ENCODE measurements at regions not wholly inside any gene's neighbourhood (a gene's known extent, or its start where the extent isn't known, plus 50 kb on each side); places are given as distances from the start of the nearest gene placed in this dataset.
"Not testable (repeated sequence)": the region's sequence is repeated elsewhere in the genome, so short reads cannot be mapped to it uniquely, and the experiment has no call there.

GRCh38 chr4:13903901-13904300 is 276.4 kb upstream of the BOD1L1 start:
- DNase-seq: no peak

DNA sequence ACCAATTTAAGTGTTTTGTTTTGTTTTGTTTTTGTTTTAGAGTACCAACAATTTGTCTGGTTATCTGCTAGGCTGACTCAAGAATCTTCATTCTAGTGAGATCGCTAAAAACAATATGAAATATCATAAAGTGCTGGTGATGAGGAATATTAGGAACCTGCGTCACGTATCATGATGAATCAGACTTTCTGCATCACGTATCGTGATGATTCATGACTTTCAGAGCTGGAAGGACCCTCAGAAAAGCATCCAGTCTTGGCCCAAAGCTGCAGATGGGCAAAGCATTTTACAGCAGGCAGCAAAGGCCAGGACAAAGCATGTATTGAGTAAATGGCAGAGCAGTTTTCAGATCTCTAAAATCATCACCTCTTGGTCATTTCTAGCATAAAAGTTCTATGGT is 278.0 kb upstream of the BOD1L1 start:
- no peak for DNase-seq

GRCh38 chr4:13906727-13907126 is 279.2 kb upstream of the BOD1L1 start:
- no peak for DNase-seq

DNA sequence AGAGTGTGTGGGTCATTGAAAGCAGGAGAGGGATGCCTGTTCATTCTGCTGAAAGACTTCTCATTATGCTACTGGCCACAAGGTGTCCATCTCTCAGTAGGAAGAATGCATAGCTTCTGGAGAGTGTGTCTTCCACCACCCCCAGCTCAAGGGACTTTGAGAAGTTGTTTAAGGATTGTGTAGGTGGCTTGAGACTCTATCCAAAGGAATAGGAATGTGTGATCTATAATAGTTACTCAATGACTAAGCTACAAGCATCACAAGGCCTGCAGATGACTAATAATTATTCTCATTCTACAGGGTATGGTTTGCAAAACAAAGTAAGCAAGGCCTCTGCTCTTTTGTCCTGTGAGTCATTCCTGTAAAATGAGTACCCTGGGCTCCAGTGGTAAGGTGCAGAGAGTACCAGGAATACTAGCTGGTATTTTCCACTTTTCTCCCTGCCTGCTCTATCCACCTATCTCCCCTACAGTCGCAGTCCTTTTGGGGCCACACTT is 279.8 kb upstream of the BOD1L1 start:
- DNase-seq: no peak

DNA sequence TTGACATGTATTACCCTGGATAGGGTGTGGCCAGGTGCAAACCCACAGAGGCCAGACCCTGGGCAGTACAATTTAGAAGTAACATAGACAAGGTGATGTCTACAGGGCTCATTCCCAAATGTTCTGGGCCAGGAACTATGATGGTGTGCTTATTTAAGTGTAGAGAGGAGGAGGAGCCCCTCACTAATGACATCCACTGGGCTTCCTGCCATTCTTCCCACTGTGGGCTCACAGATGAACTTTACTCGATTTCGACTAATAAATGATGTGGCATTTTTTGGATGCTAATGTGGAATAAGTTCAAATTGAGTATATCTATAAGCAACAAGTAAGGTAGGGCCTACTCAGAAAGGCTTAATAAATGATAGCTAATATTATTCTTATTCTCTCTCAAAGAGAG is 280.9 kb upstream of the BOD1L1 start:
- DNase-seq: no peak

DNA sequence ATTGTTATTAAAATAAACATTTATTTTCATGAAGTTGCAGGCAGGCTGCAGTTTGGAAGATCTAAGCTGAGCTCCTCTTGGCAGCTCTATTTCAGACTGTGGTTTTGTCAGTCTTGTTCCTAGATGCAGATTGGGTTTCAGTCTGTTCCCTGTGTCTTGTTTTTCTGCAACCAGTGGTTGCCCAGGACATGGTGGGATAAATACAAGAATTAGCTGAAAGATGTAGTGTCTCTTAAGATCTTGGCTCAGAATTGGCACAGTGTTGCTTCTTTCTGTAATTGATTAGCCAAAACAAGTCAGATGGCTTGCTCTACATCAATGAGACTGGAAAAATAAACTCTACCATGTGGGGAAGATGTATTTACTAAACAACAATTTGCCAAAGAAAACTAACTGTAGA is 283.0 kb upstream of the BOD1L1 start:
- DNase-seq: no peak

DNA sequence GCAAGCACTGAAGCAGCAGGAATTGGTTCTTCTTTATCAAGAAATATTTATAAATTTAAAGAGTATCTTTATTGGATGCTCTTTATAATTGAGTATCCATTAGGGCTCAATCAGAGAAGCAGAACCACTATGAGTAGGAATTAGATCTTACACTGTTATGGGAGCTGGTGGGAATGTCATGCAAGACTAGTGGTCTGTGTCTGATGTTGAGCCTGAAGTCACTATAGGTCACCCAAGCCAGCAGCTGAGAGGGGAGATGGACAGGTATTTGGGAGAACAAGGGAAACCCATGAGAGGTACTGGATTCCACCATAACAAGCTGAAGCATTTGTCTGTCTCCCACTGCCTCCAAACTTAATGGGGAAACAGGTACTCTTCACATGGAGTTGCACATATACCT is 283.7 kb upstream of the BOD1L1 start:
- no peak for DNase-seq

GRCh38 chr4:13912436-13912925 is 285.0 kb upstream of the BOD1L1 start:
- DNase-seq: no peak

- no peak for DNase-seq
These were observed 285.4 kb upstream of the BOD1L1 start for GRCh38 chr4:13912966-13913365.

- DNase-seq: no peak
These were observed 289.5 kb upstream of the BOD1L1 start for GRCh38 chr4:13917015-13917414.

DNA sequence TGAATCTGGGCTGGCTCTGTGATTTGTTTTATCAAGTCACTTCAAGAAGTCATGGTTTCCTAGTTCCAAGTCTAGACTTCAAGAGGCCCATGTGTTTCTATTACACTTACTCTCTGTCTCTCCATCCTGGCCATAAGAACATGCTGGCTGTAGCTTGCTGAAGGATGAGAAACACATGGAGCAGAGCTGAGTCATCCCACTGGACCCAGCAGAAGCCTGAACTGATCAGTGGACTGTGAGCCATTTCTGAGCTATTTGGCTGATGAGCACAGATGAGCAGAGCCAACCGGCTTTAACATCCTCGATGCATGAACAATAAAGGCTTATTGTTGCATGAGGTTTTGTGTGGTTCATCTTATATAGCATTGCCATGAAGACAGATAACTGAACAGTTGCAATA is 290.6 kb upstream of the BOD1L1 start:
- no peak for DNase-seq

DNA sequence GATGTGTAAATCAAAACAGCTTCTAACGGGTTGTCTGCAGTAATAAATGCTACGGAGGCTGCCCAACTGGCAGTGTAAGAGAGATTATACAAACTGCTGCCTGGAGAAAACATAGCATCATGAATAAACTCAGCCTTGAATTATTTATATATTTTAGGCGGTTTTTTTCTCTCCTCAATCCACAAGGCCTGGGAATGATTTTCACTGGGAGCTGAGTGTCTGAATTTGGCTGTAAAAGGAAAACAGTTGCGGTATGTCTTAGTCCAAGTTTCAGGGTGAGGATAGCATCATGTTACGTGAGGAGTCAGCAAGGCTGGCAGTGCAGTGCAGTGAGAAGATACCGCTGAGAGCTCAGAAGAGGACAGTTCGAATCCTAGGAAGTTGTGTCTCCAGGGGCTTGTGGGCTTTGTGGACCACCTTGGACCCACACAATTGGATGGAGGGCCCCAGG is 291.5 kb upstream of the BOD1L1 start:
- no peak for DNase-seq

- no peak for DNase-seq
These were observed 292.8 kb upstream of the BOD1L1 start for GRCh38 chr4:13920111-13920875.

- no peak for DNase-seq
These were observed 293.4 kb upstream of the BOD1L1 start for GRCh38 chr4:13920901-13921300.

DNA sequence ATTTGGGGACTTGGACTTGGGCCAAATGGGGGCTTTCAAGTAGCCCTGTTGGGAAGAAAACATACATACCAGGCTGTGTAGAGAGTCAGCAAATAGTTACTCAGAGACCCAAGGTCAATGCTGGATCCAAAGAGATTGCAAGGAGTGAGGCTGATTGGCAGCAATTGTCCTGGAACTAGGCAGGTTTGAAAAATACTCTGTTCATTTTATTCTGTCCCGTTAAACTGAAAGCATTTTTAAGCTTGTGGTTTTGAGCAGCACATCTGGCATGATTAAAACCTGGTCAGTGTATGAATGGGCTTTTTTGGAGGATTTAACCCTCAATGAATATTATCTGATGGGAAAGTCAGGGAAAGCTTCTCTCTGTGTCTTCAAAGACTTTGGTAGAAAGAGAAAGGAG is 294.3 kb upstream of the BOD1L1 start:
- DNase-seq: no peak

GRCh38 chr4:13922459-13922858 is 294.9 kb upstream of the BOD1L1 start:
- DNase-seq: no peak

DNA sequence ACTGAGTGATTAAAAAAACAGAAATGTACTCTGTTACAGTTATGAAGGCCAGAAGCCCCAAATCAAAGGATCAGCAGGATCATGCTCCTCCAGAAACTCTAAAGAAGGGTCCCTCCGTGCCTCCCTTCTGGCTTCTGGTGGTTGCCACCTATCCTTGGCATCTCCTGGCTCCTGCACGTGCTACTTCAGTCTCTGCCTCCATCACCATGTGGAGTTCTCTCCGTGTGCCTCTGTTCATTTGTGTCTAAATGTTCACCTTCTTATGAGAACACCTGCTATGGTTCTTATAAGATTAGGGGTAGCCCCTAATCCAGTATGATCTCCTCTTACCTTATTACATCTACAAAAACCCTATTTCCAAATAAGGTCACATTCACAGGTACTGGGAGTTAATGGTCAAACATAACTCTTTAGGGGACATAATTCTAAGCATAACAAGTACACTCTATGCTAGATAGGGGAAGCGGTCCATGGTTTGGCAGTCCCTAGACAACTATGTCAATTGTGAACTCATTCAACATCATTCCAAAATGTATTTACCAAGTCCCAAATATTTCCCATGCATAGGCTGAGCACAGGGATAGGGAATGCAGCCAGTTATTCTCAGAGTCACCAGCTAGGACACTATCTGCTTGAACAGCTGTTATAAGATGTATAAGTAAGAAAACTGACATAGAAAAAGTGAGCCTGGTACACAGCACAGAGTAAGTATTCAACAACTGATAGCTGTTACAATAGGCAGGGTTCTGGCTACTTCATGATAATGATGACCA is 295.5 kb upstream of the BOD1L1 start:
- DNase-seq: no peak

DNA sequence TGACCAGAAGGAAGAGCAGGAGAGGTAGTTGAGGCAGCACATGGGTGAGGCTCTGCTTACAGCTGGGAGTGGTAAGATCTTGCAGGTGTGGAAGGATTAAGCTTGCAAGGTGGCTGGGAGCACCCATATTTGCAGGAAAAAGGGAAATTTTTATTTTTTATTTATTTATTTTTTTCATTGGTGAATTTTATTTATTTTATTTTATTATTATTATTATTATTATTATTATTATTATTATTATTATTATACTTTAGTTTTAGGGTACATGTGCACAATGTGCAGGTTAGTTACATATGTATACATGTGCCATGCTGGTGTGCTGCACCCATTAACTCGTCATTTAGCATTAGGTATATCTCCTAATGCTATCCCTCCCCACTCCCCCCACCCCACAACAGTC is 297.4 kb upstream of the BOD1L1 start:
- not testable (repeated sequence) for DNase-seq

- no peak for DNase-seq
These were observed 300.7 kb upstream of the BOD1L1 start for GRCh38 chr4:13928214-13928613.

- no peak for DNase-seq
These were observed 302.6 kb upstream of the BOD1L1 start for GRCh38 chr4:13930155-13930554.

DNA sequence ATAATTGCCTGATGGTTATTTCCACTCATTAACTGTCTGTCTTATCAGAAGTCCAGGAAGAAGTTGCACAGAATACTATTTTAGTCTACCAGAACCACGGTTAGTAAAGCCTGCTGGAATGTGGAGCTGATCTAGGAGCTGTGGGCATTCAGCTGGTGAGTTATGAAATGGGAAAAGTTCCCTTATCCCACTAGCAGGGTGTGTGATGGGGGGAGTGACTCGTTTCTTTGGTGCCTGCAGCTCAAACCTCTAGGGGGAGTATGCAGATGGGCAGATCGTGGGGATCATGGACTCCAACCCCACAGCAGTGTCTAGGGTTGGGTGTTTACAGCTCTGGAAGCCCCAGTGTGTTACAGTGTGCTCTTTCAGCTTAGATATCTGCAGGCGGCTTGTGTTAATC is 305.7 kb upstream of the BOD1L1 start:
- no peak for DNase-seq

DNA sequence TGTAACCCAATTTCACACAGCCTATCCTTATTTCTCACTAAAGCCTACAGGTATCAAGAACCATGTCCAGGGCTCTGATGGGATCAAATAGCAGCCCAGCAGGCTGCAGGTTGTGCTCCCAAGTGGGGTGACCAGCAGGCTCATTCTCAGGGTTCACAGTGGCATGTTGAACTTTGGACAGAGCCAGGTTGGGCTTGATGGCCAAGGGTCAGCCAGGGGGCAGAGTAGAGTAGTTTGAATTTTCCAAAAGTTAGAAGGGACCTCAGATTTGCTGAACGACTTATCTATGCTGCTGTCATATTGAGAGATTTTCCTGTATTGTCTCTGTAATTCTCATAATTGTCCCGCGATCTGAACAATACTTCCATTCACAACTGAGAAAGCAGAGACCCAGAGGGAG is 310.8 kb upstream of the BOD1L1 start:
- no peak for DNase-seq

DNA sequence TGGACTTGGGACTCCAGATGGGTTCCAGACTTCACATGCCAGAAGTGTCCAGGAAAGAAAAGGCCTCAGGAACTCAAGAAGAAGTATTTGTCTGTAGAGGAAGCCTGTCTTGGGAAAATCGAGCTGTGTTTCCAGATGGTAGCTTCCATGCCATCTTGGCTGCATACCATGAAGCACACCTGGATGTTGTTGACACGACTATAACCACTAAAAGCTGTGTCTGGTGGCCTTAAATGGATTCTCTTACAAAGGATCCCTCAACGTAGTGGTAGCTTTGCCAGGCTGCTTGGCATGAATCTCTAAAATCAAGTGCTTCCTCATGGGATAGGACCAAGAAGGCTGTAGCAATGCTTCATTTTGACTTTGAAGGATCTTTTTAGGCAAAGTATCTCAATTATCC is 313.4 kb upstream of the BOD1L1 start:
- no peak for DNase-seq

GRCh38 chr4:13942977-13943376 is 315.5 kb upstream of the BOD1L1 start:
- no peak for DNase-seq
